ENCODE measurements at regions not wholly inside any gene's neighbourhood (a gene's known extent, or its start where the extent isn't known, plus 50 kb on each side); places are given as distances from the start of the nearest gene placed in this dataset.

GRCh38 chr3:154792828-154793227 lies 287.3 kb upstream of the MME start:
- TF ChIP-seq TAF1 (IDR thresholded peaks at IDR 0.05; ENCODE audit: low read depth) (no peak), CTCF (IDR thresholded peaks at IDR 0.05; ENCODE audit: poor library complexity, severe bottlenecking) (no peak), EZH2 (IDR thresholded peaks at IDR 0.05; ENCODE audit: borderline replicate concordance, insufficient read depth, low read length, poor library complexity, severe bottlenecking) (no peak), RAD21 (conservative IDR thresholded peaks at IDR 0.05) (no peak), REST (IDR thresholded peaks at IDR 0.05; ENCODE audit: borderline replicate concordance) (no peak), POLR2AphosphoS5 (IDR thresholded peaks at IDR 0.05) (no peak), EP300 (conservative IDR thresholded peaks at IDR 0.05; ENCODE audit: poor library complexity, severe bottlenecking) (no peak), MXI1 (conservative IDR thresholded peaks at IDR 0.05; ENCODE audit: poor library complexity, severe bottlenecking) (no peak)

Measured in neural cell (in vitro differentiated cells).